Stimulated activated CD4-positive, alpha-beta T cell treated with anti-CD3 and anti-CD28 coated beads, Interleukin-1b, Interleukin-23, amount 100 ng/mL, for 1 hour (primary cell): ENCODE measurements at regions not wholly inside any gene's neighbourhood (a gene's known extent, or its start where the extent isn't known, plus 50 kb on each side); places are given as distances from the start of the nearest gene placed in this dataset.

Experiments
- DNase-seq, 2 donors: peaks; one replicate each; pipeline ENCODE4 v3.0.0-alpha.2; 2020; ENCODE audit warnings: low read depth in 2 of 2

GRCh38 chr2:207449642-207450165 is 80.1 kb upstream of the CREB1 start:
- no peak for DNase-seq

- DNase-seq = no peak
These were observed 79.6 kb upstream of the CREB1 start for GRCh38 chr2:207450186-207450585.

- DNase-seq = no peak
These were observed 71.2 kb upstream of the CREB1 start for GRCh38 chr2:207458582-207458981.

- no peak for DNase-seq
These were observed 69.6 kb upstream of the CREB1 start for GRCh38 chr2:207459990-207460757.

GRCh38 chr2:207463433-207463832 is 66.3 kb upstream of the CREB1 start:
- DNase-seq = no peak

- no peak for DNase-seq
These were observed 65.8 kb upstream of the CREB1 start for GRCh38 chr2:207464007-207464406.

GRCh38 chr2:207465894-207466293 is 63.9 kb upstream of the CREB1 start:
- DNase-seq = no peak

- DNase-seq = no peak
These were observed 61.9 kb upstream of the CREB1 start for GRCh38 chr2:207467716-207468347.

GRCh38 chr2:207468488-207468887 is 61.3 kb upstream of the CREB1 start:
- DNase-seq = no peak

GRCh38 chr2:207469451-207469850 is 60.3 kb upstream of the CREB1 start:
- DNase-seq = no peak

GRCh38 chr2:207469943-207470729 is 59.6 kb upstream of the CREB1 start:
- no peak for DNase-seq

- DNase-seq = no peak
These were observed 58.5 kb upstream of the CREB1 start for GRCh38 chr2:207471261-207471660.

GRCh38 chr2:207472343-207473048 is 57.3 kb upstream of the CREB1 start:
- DNase-seq = no peak

GRCh38 chr2:207473049-207473930 is 56.5 kb upstream of the CREB1 start:
- no peak for DNase-seq

GRCh38 chr2:207473931-207474235 is 55.9 kb upstream of the CREB1 start:
- no peak for DNase-seq

GRCh38 chr2:207474863-207475485 is 54.8 kb upstream of the CREB1 start:
- peak in 1 of 2 donors; percentile 18 for DNase-seq

GRCh38 chr2:207475546-207475945 is 54.2 kb upstream of the CREB1 start:
- no peak for DNase-seq

- no peak for DNase-seq
These were observed 51.9 kb upstream of the CREB1 start for GRCh38 chr2:207477896-207478295.

GRCh38 chr2:207478572-207478971 is 51.2 kb upstream of the CREB1 start:
- no peak for DNase-seq

GRCh38 chr2:207479198-207479785 is 50.5 kb upstream of the CREB1 start:
- no peak for DNase-seq
